Panc1 (cell line): ENCODE measurements at regions not wholly inside any gene's neighbourhood (a gene's known extent, or its start where the extent isn't known, plus 50 kb on each side); places are given as distances from the start of the nearest gene placed in this dataset.

Experiments
- ATAC-seq: fragments of 200-7000 bp; cut with Tn5 transposase; 2 replicates; pipeline ENCODE4 v1.9.1; 2020; ENCODE audit warnings: mild to moderate bottlenecking, moderate library complexity
- BruUV-seq: library from RNA; stranded (reverse); fragments of 400-500 nt; replicated peaks from 2 replicates; lab custom pipeline; 2021; lab: Mats Ljungman, UMichigan
- CTCF ChIA-PET: fragments of 300-600 bp; sonication (Branson Sonifier 250); formaldehyde crosslinking; loops from one replicate; lab custom pipeline; 2022; ENCODE audit warnings: antibody characterized with exemption; lab: Charles Lee
- POLR2A ChIA-PET: fragments of 300-600 bp; sonication (Branson Sonifier 250); formaldehyde crosslinking; loops from one replicate; lab custom pipeline; 2022; ENCODE audit warnings: antibody characterized with exemption; lab: Charles Lee
- DNase-seq: peaks from one replicate; pipeline ENCODE4 v3.0.0-alpha.2; 2010; ENCODE audit warnings: low read depth, low spot score
- H3K27ac ChIP-seq: 2 replicates; pipeline ENCODE4 v1.5.1; 2011; ENCODE audit warnings: mild to moderate bottlenecking, low read length, inconsistent platforms
- H3K27me3 ChIP-seq: fragments of 200-500 bp; sonication (Bioruptor generic); 2 replicates; pipeline ENCODE4 v1.6.0; 2014; ENCODE audit warnings: low read length, inconsistent platforms; ENCODE audit not compliant: control insufficient read depth, insufficient read depth
- H3K36me3 ChIP-seq: fragments of 200-500 bp; sonication (Bioruptor generic); 2 replicates; pipeline ENCODE4 v1.5.1; 2014; ENCODE audit warnings: inconsistent platforms, mild to moderate bottlenecking, low read length, moderate library complexity; ENCODE audit not compliant: control insufficient read depth, insufficient read depth
- H3K4me1 ChIP-seq: 2 replicates; pipeline ENCODE4 v1.5.1; 2011; ENCODE audit warnings: inconsistent platforms, mild to moderate bottlenecking, low read length, moderate library complexity; ENCODE audit not compliant: control insufficient read depth, insufficient read depth
- H3K4me3 ChIP-seq, 2 experiments: 2 replicates each; pipeline ENCODE4 v1.5.1; 2011 to 2012; ENCODE audit warnings: low read depth in 2 of 2, low read length in 2 of 2, mild to moderate bottlenecking in 2 of 2, inconsistent platforms in 1 of 2, moderate library complexity in 1 of 2
- H3K9me3 ChIP-seq: fragments of 200-500 bp; sonication (Bioruptor generic); 2 replicates; pipeline ENCODE4 v1.5.1; 2014; ENCODE audit warnings: low read depth, mild to moderate bottlenecking, inconsistent platforms, low read length, moderate library complexity; ENCODE audit not compliant: control insufficient read depth, insufficient read depth
- CTCF ChIP-seq: fragments of 450-650 bp; IDR thresholded peaks from 2 replicates; pipeline ENCODE4 v1.5.1; 2017; ENCODE audit warnings: mild to moderate bottlenecking
- POLR2AphosphoS5 ChIP-seq: IDR thresholded peaks from 2 replicates; pipeline ENCODE4 v1.6.1; 2012; ENCODE audit warnings: mild to moderate bottlenecking, low read depth, low read length, moderate library complexity
- REST ChIP-seq, 2 experiments: IDR thresholded peaks; 2 replicates each; pipeline ENCODE4 v1.6.1; 2011 to 2012; ENCODE audit warnings: low read depth in 2 of 2, control low read depth in 1 of 2, low read length in 1 of 2, mild to moderate bottlenecking in 1 of 2, moderate library complexity in 1 of 2; ENCODE audit not compliant: insufficient read depth in 1 of 2
- SIN3A ChIP-seq: IDR thresholded peaks from 2 replicates; pipeline ENCODE4 v1.6.1; 2012; ENCODE audit warnings: low read depth, mild to moderate bottlenecking, low read length, moderate library complexity, borderline replicate concordance; ENCODE audit not compliant: insufficient read depth
- TCF7L2 ChIP-seq: IDR thresholded peaks from 2 replicates; pipeline ENCODE4 v1.6.1; 2011; ENCODE audit warnings: mild to moderate bottlenecking, low read depth, low read length, inconsistent platforms
- in situ Hi-C: cut with HindIII; loops from 2 replicates; pipeline ENCODE4 v1.10.0; 2016; ENCODE audit warnings: low sequenced_read_pairs, low pct_unique_long_range_greater_than_20kb
- intact Hi-C: fragments of 100-400 bp; cut with micrococcal nuclease; formaldehyde crosslinking; loops from one replicate; pipeline ENCODE4 v1.10.0; 2022; ENCODE audit not compliant: unreplicated experiment

GRCh38 chrX:51813886-51814460 is 70.7 kb downstream of the GSPT2 start:
- BruUV-seq = no TSS peak
- Histone ChIP-seq H3K4me1 (no peaks in the 10 kb centered on the region), H3K27ac (no peak overlapping the region), H3K9me3 (no peaks in the 10 kb centered on the region), H3K27me3 (no peaks in the 10 kb centered on the region), H3K4me3 (no peak overlapping the region), H3K36me3 (no peaks in the 10 kb centered on the region)
- DNase-seq (no peak), ATAC-seq (no peak)
- in situ Hi-C loops = no loop called here
- CTCF ChIA-PET = no interaction called here
- no peak for TF ChIP-seq SIN3A
- no peak for TF ChIP-seq CTCF
- no peak for TF ChIP-seq REST (IDR thresholded peaks at IDR 0.05; ENCODE audit: insufficient read depth in 1 of 2, low read depth in 2 of 2, low read length in 1 of 2)
- TF ChIP-seq POLR2AphosphoS5 = no peak
- TF ChIP-seq TCF7L2 = no peak
- POLR2A ChIA-PET = no interaction called here
- intact Hi-C loops = no loop called here

GRCh38 chrX:51824061-51824460 is 69.4 kb upstream of the MAGED1 start:
- no peak overlapping the region for H3K27ac ChIP-seq
- TF ChIP-seq CTCF (no peak), SIN3A (no peak), TCF7L2 (no peak), POLR2AphosphoS5 (no peak), REST (IDR thresholded peaks at IDR 0.05; ENCODE audit: insufficient read depth in 1 of 2, low read depth in 2 of 2, low read length in 1 of 2) (no peak)
- H3K4me1 ChIP-seq = no peaks in the 10 kb centered on the region
- no peak overlapping the region for H3K4me3 ChIP-seq
- no peaks in the 10 kb centered on the region for H3K9me3 ChIP-seq
- no peaks in the 10 kb centered on the region for H3K27me3 ChIP-seq
- ATAC-seq = no peak
- CTCF ChIA-PET = no interaction called here
- intact Hi-C loops (no loop called here), in situ Hi-C loops (no loop called here)
- no peaks in the 10 kb centered on the region for H3K36me3 ChIP-seq
- no TSS peak for BruUV-seq
- no peak for DNase-seq
- POLR2A ChIA-PET = no interaction called here
